ENCODE measurements at regions not wholly inside any gene's neighbourhood (a gene's known extent, or its start where the extent isn't known, plus 50 kb on each side); places are given as distances from the start of the nearest gene placed in this dataset.

GRCh38 chr7:15854841-15855524, 168.5 kb upstream of the MEOX2 start:
- no peaks in the 10 kb centered on the region for H3K27me3 ChIP-seq (ENCODE audit: control insufficient read depth, insufficient read depth, low read length)
- no peak for TF ChIP-seq CTCF (IDR thresholded peaks at IDR 0.05; ENCODE audit: low read depth, low read length)
- POLR2A ChIA-PET: no interaction called here
- CTCF ChIA-PET: interaction anchor here (0.5 to 1.4 kb wide), 2 partner anchors 134 to 762 kb away, joined by 3 to 7 read pairs; no protein-coding TSS in a partner anchor
- no peaks in the 10 kb centered on the region for H3K9me3 ChIP-seq (ENCODE audit: control insufficient read depth, insufficient read depth, low read length)
- H3K27ac ChIP-seq (ENCODE audit: low read depth, low read length): no peak overlapping the region
- no peak for DNase-seq (ENCODE audit: low read depth, low spot score)
- H3K4me3 ChIP-seq (ENCODE audit: low read depth, low read length): no peak overlapping the region

- no peaks in the 10 kb centered on the region for H3K9me3 ChIP-seq (ENCODE audit: control insufficient read depth, insufficient read depth, low read length)
- H3K4me3 ChIP-seq (ENCODE audit: low read depth, low read length): no peak overlapping the region
- CTCF ChIA-PET: interaction anchor here (1.4 kb wide), 1 partner anchor 133 kb away, joined by 3 read pairs; no protein-coding TSS in a partner anchor
- TF ChIP-seq CTCF (IDR thresholded peaks at IDR 0.05; ENCODE audit: low read depth, low read length): no peak
- H3K27me3 ChIP-seq (ENCODE audit: control insufficient read depth, insufficient read depth, low read length): no peaks in the 10 kb centered on the region
- DNase-seq (ENCODE audit: low read depth, low spot score): no peak
- no peak overlapping the region for H3K27ac ChIP-seq (ENCODE audit: low read depth, low read length)
- POLR2A ChIA-PET: no interaction called here
Observed at GRCh38 chr7:15853832-15854470, 167.5 kb upstream of the MEOX2 start.

GRCh38 chr7:15851201-15851600, 164.7 kb upstream of the MEOX2 start:
- H3K4me3 ChIP-seq (ENCODE audit: low read depth, low read length): no peak overlapping the region
- CTCF ChIA-PET: interaction anchor here (1.2 kb wide), 1 partner anchor 130 kb away, joined by 4 read pairs; no protein-coding TSS in a partner anchor
- H3K27ac ChIP-seq (ENCODE audit: low read depth, low read length): no peak overlapping the region
- POLR2A ChIA-PET: no interaction called here
- no peaks in the 10 kb centered on the region for H3K27me3 ChIP-seq (ENCODE audit: control insufficient read depth, insufficient read depth, low read length)
- no peak for DNase-seq (ENCODE audit: low read depth, low spot score)
- H3K9me3 ChIP-seq (ENCODE audit: control insufficient read depth, insufficient read depth, low read length): no peaks in the 10 kb centered on the region
- TF ChIP-seq CTCF (IDR thresholded peaks at IDR 0.05; ENCODE audit: low read depth, low read length): no peak

- Histone ChIP-seq H3K4me3 (ENCODE audit: low read depth, low read length) (no peak overlapping the region), H3K9me3 (ENCODE audit: control insufficient read depth, insufficient read depth, low read length) (no peaks in the 10 kb centered on the region), H3K27ac (ENCODE audit: low read depth, low read length) (no peak overlapping the region), H3K27me3 (ENCODE audit: control insufficient read depth, insufficient read depth, low read length) (no peaks in the 10 kb centered on the region)
- CTCF ChIA-PET: no interaction called here
- DNase-seq (ENCODE audit: low read depth, low spot score): no peak
- TF ChIP-seq CTCF (IDR thresholded peaks at IDR 0.05; ENCODE audit: low read depth, low read length): no peak
- POLR2A ChIA-PET: no interaction called here
Observed at GRCh38 chr7:15848901-15849300, 162.4 kb upstream of the MEOX2 start.

- Histone ChIP-seq H3K4me3 (ENCODE audit: low read depth, low read length) (no peak overlapping the region), H3K27ac (ENCODE audit: low read depth, low read length) (no peak overlapping the region), H3K27me3 (ENCODE audit: control insufficient read depth, insufficient read depth, low read length) (no peaks in the 10 kb centered on the region), H3K9me3 (ENCODE audit: control insufficient read depth, insufficient read depth, low read length) (no peaks in the 10 kb centered on the region; the same call in 1 of the 2 replicates)
- TF ChIP-seq CTCF (IDR thresholded peaks at IDR 0.05; ENCODE audit: low read depth, low read length): no peak
- no peak for DNase-seq (ENCODE audit: low read depth, low spot score)
- ChIA-PET CTCF (no interaction called here), POLR2A (no interaction called here)
Observed at GRCh38 chr7:15848362-15848761, 161.9 kb upstream of the MEOX2 start.

All from AG04450 (cell line).